ENCODE measurements at regions not wholly inside any gene's neighbourhood (a gene's known extent, or its start where the extent isn't known, plus 50 kb on each side); places are given as distances from the start of the nearest gene placed in this dataset.

DNA sequence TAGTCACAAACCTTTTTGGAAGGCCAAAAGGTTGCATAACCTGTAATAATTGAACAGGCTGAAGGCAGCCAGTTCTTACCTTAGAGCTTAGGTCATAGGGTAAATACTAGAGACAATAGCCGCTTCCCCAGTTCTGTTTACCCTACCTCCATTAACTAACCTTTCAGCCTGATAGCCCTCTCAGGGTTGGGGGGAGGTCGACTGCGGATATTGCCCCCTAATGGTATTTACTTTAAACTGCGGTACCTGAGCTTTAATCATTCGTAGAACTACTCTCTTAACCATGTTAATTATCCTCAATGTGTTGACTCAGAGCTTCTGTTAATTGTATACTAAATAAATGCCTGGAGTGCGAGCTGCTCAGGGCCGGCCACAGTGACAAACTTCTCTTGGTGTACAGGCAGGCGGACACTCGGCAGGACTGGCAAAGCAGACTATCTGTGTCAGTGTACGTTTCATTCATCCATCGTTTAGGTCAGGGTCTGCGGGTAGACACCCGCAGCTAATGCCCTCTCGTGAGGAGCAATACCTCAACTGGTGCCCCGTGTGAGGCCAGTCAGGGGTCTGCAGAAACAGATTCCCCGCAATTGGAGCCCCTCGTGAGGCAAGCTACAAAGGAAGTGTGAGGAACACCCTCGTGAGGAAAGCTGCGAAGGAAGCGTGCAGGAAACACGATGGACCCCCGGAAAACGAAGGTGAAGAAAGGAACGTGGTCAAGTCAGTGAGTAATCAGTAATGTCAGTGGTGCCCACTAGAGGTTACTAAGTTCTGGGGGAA, 115.3 kb upstream of the SCN7A start:
- Histone ChIP-seq H3K36me3 (ENCODE audit: insufficient read depth, low read length) (no peaks in the 10 kb centered on the region), H3K4me1 (ENCODE audit: insufficient read depth, low read length) (no peaks in the 10 kb centered on the region), H2AFZ (ENCODE audit: low read depth, low read length) (no peak overlapping the region), H3K27me3 (ENCODE audit: insufficient read depth, low read length) (no peaks in the 10 kb centered on the region), H4K20me1 (ENCODE audit: insufficient read depth, low read length) (no peaks in the 10 kb centered on the region), H3K4me3 (ENCODE audit: insufficient read depth, low read depth, low read length) (no peak overlapping the region), H3K27ac (ENCODE audit: low read depth, low read length) (no peak overlapping the region), H3K9ac (ENCODE audit: low read length) (no peak overlapping the region), H3K9me3 (ENCODE audit: insufficient read depth, low read depth, low read length) (no peaks in the 10 kb centered on the region), H3K4me2 (ENCODE audit: low read length) (no peak overlapping the region), H3K79me2 (ENCODE audit: insufficient read depth, low read length) (no peaks in the 10 kb centered on the region)
- Mint-ChIP-seq H3K9me3 (ENCODE audit: unreplicated experiment) (peaks cover 2% of the 10 kb centered on the region), H3K4me3 (ENCODE audit: unreplicated experiment) (no peak overlapping the region), H3K27me3 (ENCODE audit: low read depth, unreplicated experiment) (no peaks in the 10 kb centered on the region), H3K36me3 (ENCODE audit: low read depth, unreplicated experiment) (no peaks in the 10 kb centered on the region), H3K27ac (ENCODE audit: unreplicated experiment) (no peak overlapping the region), H3K4me1 (ENCODE audit: low read depth, unreplicated experiment) (peaks cover 9% of the 10 kb centered on the region)
- TF ChIP-seq EZH2 (IDR thresholded peaks at IDR 0.05; ENCODE audit: insufficient read depth, low read length): no peak
- TF ChIP-seq, protein P1, sequence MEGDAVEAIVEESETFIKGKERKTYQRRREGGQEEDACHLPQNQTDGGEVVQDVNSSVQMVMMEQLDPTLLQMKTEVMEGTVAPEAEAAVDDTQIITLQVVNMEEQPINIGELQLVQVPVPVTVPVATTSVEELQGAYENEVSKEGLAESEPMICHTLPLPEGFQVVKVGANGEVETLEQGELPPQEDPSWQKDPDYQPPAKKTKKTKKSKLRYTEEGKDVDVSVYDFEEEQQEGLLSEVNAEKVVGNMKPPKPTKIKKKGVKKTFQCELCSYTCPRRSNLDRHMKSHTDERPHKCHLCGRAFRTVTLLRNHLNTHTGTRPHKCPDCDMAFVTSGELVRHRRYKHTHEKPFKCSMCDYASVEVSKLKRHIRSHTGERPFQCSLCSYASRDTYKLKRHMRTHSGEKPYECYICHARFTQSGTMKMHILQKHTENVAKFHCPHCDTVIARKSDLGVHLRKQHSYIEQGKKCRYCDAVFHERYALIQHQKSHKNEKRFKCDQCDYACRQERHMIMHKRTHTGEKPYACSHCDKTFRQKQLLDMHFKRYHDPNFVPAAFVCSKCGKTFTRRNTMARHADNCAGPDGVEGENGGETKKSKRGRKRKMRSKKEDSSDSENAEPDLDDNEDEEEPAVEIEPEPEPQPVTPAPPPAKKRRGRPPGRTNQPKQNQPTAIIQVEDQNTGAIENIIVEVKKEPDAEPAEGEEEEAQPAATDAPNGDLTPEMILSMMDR (IDR thresholded peaks at IDR 0.05; ENCODE audit: insufficient read depth, low read depth, low read length): no peak
- no peak for FAIRE-seq
- DNase-seq (ENCODE audit: low read depth): no peak

DNA sequence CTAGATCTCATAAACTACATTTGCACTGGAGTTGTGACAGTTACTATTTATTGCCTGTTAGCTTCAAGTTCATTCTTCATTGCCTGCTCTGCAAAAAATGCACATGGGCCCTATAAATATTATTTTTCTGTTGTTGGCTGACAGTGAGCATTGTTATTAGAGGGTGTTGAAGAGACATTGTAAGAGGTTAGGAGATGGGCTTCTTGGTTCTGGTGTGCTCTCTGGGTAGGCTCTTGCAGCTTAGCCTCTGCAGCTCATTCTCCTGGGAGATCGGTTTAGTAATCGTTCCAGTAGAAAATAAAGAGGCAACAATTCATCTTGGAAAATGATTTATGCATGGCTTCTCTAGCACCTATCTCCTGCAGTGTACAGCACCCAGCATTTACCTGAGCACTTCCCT, 113.8 kb upstream of the SCN7A start:
- Histone ChIP-seq H3K4me2 (ENCODE audit: low read length) (no peak overlapping the region), H3K79me2 (ENCODE audit: insufficient read depth, low read length) (no peaks in the 10 kb centered on the region), H3K36me3 (ENCODE audit: insufficient read depth, low read length) (no peaks in the 10 kb centered on the region), H3K27me3 (ENCODE audit: insufficient read depth, low read length) (no peaks in the 10 kb centered on the region), H3K9ac (ENCODE audit: low read length) (no peak overlapping the region), H4K20me1 (ENCODE audit: insufficient read depth, low read length) (no peaks in the 10 kb centered on the region), H2AFZ (ENCODE audit: low read depth, low read length) (no peak overlapping the region), H3K27ac (ENCODE audit: low read depth, low read length) (no peak overlapping the region), H3K9me3 (ENCODE audit: insufficient read depth, low read depth, low read length) (peaks cover 3% of the 10 kb centered on the region), H3K4me3 (ENCODE audit: insufficient read depth, low read depth, low read length) (no peak overlapping the region), H3K4me1 (ENCODE audit: insufficient read depth, low read length) (no peaks in the 10 kb centered on the region)
- Mint-ChIP-seq H3K4me1 (ENCODE audit: low read depth, unreplicated experiment) (no peaks in the 10 kb centered on the region), H3K27ac (ENCODE audit: unreplicated experiment) (no peak overlapping the region), H3K9me3 (ENCODE audit: unreplicated experiment) (peaks cover 2% of the 10 kb centered on the region), H3K36me3 (ENCODE audit: low read depth, unreplicated experiment) (no peaks in the 10 kb centered on the region), H3K27me3 (ENCODE audit: low read depth, unreplicated experiment) (no peaks in the 10 kb centered on the region), H3K4me3 (ENCODE audit: unreplicated experiment) (no peak overlapping the region)
- no peak for FAIRE-seq
- DNase-seq (ENCODE audit: low read depth): no peak
- TF ChIP-seq, protein P1 (IDR thresholded peaks at IDR 0.05; ENCODE audit: insufficient read depth, low read depth, low read length): no peak
- no peak for TF ChIP-seq EZH2 (IDR thresholded peaks at IDR 0.05; ENCODE audit: insufficient read depth, low read length)

DNA sequence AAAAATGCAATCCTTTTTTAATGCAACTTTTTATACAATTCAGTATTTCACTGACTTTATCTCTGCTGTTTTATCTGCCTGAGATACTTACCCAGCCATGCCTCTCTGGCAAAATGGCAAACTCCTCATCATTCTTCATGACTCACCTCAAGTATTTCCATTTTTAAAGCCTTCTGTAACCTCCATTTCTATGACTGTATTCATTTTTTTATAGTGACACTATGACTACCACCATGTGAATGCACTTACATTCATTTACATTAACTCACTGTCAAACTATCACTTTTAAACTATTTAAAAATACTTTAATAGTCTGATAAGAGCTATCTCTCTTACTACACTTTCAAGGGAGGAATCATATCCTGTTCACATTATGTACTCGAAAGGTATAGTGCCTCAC, 99.4 kb upstream of the SCN7A start:
- peak overlapping the region; percentile 83 for H3K27ac ChIP-seq (ENCODE audit: low read depth, low read length)
- FAIRE-seq: peak; percentile 26
- TF ChIP-seq, protein P1 (IDR thresholded peaks at IDR 0.05; ENCODE audit: insufficient read depth, low read depth, low read length): no peak
- no peak for TF ChIP-seq EZH2 (IDR thresholded peaks at IDR 0.05; ENCODE audit: insufficient read depth, low read length)
- no peaks in the 10 kb centered on the region for H3K79me2 ChIP-seq (ENCODE audit: insufficient read depth, low read length)
- no peak overlapping the region for H3K4me3 Mint-ChIP-seq (ENCODE audit: unreplicated experiment)
- H4K20me1 ChIP-seq (ENCODE audit: insufficient read depth, low read length): no peaks in the 10 kb centered on the region
- DNase-seq (ENCODE audit: low read depth): peak; percentile 94
- H3K36me3 Mint-ChIP-seq (ENCODE audit: low read depth, unreplicated experiment): no peaks in the 10 kb centered on the region
- H3K36me3 ChIP-seq (ENCODE audit: insufficient read depth, low read length): no peaks in the 10 kb centered on the region
- no peak overlapping the region for H3K4me3 ChIP-seq (ENCODE audit: insufficient read depth, low read depth, low read length)
- no peaks in the 10 kb centered on the region for H3K27me3 ChIP-seq (ENCODE audit: insufficient read depth, low read length)
- peaks cover 5% of the 10 kb centered on the region for H3K4me1 Mint-ChIP-seq (ENCODE audit: low read depth, unreplicated experiment)
- peaks cover 8% of the 10 kb centered on the region for H3K9me3 Mint-ChIP-seq (ENCODE audit: unreplicated experiment)
- peak overlapping the region; percentile 40 for H3K4me2 ChIP-seq (ENCODE audit: low read length)
- H3K27ac Mint-ChIP-seq (ENCODE audit: unreplicated experiment): peak overlapping the region; percentile 80
- no peak overlapping the region for H3K9ac ChIP-seq (ENCODE audit: low read length)
- no peak overlapping the region for H2AFZ ChIP-seq (ENCODE audit: low read depth, low read length)
- peaks cover 7% of the 10 kb centered on the region for H3K9me3 ChIP-seq (ENCODE audit: insufficient read depth, low read depth, low read length)
- no peaks in the 10 kb centered on the region for H3K27me3 Mint-ChIP-seq (ENCODE audit: low read depth, unreplicated experiment)
- peaks cover 20% of the 10 kb centered on the region for H3K4me1 ChIP-seq (ENCODE audit: insufficient read depth, low read length)
